OCI-LY3 (cell line): ENCODE measurements at regions not wholly inside any gene's neighbourhood (a gene's known extent, or its start where the extent isn't known, plus 50 kb on each side); places are given as distances from the start of the nearest gene placed in this dataset.

Source experiments
- CTCF ChIP-seq: fragments of 200-600, 300-600 bp; sonication (generic); IDR thresholded peaks from 2 replicates; pipeline ENCODE4 v1.5.1; 2014; ENCODE audit warnings: antibody characterized with exemption, low read length, low read depth
- EZH2phosphoT487 ChIP-seq: fragments of 200-600 bp; shearing (Covaris generic); IDR thresholded peaks from 2 replicates; pipeline ENCODE4 v1.6.1; 2018; ENCODE audit warnings: antibody characterized with exemption, mixed run types, low read depth

DNA sequence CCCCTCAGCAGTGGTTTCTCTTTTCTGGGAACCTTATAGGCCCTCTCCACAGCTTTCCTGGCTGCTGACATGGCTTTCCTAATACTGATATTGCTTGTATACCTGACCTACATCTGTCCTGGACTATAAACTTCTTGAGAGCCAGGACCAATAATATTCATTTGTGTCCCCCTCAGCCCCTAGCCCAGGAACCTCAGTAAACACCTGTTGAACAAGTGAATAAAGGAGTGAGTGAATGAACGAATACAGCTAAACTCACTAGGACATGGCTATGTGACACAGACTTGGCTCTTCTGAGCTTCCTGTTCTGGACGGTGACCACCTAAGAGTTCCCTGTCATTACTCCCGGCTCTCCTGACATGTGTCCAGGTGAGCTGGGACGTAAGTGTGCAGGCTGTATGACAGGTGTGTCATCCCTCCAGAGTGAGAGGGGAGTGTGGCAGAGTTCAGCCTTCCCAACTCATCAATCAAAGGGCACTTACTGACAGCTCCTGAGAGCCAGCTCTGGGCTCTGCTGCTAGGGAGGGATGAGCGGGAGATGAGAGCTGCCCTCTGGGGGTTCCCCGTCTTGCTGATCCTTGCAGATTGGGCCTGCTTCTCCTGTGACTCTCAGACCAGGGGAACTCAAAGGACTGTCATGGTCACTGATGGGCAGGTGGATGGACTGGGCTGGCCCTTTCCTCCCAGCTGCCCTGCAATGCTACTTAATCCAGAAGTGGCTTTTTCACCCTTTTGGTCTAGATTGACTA lies 84.5 kb downstream of the HIF1AN start:
- TF ChIP-seq CTCF (no peak), EZH2phosphoT487 (no peak)
